ENCODE measurements at regions not wholly inside any gene's neighbourhood (a gene's known extent, or its start where the extent isn't known, plus 50 kb on each side); places are given as distances from the start of the nearest gene placed in this dataset.

DNA sequence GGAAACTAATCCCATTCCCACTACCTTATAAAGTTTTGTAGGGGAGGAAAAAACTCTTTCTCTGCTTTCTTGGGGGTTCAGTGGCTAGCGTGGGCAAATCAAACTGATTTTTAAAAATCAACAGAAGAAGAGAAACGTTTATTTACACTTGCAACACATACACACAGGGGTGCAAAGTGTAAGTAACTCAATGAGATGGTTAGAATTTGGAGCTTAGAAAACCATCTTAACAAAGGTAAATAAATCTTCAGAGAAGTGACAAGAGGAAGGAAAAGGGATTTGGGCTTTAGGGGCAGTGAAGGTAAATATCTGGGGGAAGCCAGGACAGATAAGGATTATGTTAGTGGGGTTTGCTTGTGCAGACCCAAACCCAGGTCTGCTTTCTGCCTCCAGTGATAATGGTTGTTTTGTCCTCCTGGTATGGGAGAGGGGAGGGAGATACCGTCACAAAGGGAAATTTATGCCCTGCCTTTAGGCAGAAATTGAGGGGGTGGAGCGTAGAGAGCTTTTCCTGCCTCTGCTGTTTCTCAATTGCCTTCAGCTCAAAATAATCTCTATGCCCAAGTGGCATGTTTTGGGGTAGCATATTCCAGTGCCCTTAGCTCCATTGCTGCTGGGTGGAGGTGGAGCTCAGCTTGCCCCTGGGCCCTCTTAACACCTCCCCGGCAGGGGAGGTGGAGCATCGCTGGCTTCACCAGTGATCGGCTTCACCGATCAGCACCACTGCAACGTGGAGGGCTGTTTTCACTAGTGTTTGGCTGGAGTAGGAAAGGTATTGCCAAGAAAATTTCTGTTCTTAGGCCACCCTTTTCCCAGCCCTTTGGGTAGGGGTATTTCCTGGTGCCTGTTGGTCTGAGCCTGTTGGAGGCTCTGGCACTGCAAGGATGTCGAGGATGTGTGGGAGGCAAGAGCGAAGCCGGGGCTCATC is 92.2 kb downstream of the TEX51 start:
- H3K27me3 ChIP-seq: no peaks in the 10 kb centered on the region
- H3K4me1 ChIP-seq: no peaks in the 10 kb centered on the region
- intact Hi-C loops (cut with DNase I; ENCODE audit: low total_unique reads): no loop called here
- no peak overlapping the region for H3K27ac ChIP-seq
- H3K36me3 ChIP-seq: no peaks in the 10 kb centered on the region
- TF ChIP-seq, protein P1, sequence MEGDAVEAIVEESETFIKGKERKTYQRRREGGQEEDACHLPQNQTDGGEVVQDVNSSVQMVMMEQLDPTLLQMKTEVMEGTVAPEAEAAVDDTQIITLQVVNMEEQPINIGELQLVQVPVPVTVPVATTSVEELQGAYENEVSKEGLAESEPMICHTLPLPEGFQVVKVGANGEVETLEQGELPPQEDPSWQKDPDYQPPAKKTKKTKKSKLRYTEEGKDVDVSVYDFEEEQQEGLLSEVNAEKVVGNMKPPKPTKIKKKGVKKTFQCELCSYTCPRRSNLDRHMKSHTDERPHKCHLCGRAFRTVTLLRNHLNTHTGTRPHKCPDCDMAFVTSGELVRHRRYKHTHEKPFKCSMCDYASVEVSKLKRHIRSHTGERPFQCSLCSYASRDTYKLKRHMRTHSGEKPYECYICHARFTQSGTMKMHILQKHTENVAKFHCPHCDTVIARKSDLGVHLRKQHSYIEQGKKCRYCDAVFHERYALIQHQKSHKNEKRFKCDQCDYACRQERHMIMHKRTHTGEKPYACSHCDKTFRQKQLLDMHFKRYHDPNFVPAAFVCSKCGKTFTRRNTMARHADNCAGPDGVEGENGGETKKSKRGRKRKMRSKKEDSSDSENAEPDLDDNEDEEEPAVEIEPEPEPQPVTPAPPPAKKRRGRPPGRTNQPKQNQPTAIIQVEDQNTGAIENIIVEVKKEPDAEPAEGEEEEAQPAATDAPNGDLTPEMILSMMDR (IDR thresholded peaks at IDR 0.05): no peak
- TF ChIP-seq POLR2A (IDR thresholded peaks at IDR 0.05): no peak
- no peak overlapping the region for H3K4me3 ChIP-seq
- H3K9me3 ChIP-seq: no peaks in the 10 kb centered on the region
- DNase-seq: no peak

DNA sequence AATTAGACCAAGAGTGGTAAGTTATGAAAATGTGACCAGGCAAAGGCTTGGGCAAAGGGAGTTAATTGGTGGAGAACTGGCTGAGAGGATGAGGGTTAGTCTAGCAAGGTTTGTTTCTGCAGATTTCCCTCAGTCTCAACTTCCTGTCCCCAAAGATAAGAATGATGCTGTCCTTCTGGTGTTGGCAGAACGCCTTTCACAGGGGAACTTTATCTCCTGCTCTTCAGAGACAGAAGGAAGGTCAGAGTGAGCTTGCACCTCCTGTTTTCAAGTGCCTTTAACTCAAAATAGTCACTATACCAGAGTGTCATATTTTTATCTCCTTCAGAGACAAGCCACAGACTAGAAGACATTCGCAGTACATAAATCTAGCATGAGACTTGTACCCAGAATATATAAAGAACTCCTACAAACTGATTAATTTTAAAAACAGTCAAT is 95.7 kb downstream of the TEX51 start:
- no peak for DNase-seq
- no peaks in the 10 kb centered on the region for H3K9me3 ChIP-seq
- H3K4me1 ChIP-seq: no peaks in the 10 kb centered on the region
- H3K27me3 ChIP-seq: no peaks in the 10 kb centered on the region
- intact Hi-C loops (cut with DNase I; ENCODE audit: low total_unique reads): no loop called here
- no peaks in the 10 kb centered on the region for H3K36me3 ChIP-seq
- TF ChIP-seq, protein P1 (IDR thresholded peaks at IDR 0.05): no peak
- TF ChIP-seq POLR2A (IDR thresholded peaks at IDR 0.05): no peak
- no peak overlapping the region for H3K27ac ChIP-seq
- no peak overlapping the region for H3K4me3 ChIP-seq

DNA sequence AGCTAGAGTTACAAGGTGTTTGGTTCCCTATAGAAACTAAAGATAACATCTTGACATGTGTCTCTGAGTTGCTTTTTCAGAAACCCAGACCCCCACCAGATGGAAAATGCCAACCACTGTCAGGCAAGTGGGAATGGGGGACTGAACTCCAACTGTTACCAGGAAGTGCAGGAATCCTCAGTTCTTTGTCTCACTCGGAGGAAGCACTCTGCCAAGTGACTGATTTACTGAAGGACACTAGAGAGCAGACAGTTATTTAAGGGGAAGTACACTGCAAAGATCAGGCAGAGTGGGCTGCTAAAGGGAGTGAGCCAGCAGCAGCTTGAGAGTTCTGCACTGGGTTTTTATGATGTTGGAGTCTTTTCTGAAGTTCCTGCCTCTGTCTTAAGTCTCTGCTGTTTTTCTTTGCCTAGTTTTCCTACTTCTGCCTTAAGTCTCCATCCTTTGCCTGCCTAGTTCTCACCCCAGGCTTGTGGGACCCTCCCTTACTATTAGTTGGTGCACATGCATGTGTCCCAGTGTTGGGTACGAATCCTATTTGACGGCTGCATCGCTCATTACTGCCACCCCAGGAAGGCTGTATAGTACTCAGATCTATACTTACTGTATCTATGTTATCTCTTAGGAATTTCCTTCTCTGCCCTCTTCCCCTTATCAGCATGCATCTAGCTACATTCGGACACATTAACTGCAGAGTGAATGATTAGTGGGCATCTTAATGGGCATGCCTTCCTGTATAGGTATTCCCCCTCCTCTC is 97.1 kb downstream of the TEX51 start:
- intact Hi-C loops (cut with DNase I; ENCODE audit: low total_unique reads): no loop called here
- Histone ChIP-seq H3K4me1 (no peaks in the 10 kb centered on the region), H3K27me3 (no peaks in the 10 kb centered on the region), H3K4me3 (no peak overlapping the region), H3K9me3 (no peaks in the 10 kb centered on the region), H3K27ac (no peak overlapping the region), H3K36me3 (no peaks in the 10 kb centered on the region)
- no peak for DNase-seq
- TF ChIP-seq, protein P1 (IDR thresholded peaks at IDR 0.05): no peak
- TF ChIP-seq POLR2A (IDR thresholded peaks at IDR 0.05): no peak

DNA sequence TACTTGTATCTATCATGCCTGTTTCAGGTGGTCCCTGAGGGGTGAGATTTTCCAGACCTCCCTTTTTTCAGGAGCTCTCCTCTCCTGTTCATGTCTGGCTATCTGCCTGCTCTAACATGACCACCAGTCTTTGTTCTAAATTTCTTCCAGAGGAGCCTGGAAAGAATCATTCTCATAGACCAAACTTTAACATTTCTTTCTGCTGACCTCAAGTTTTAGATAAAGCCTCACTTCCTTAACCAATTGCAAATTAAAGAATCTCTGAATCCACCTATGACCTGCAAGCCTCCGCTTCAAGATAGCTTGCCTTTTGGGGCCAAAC is 97.6 kb downstream of the TEX51 start:
- Histone ChIP-seq H3K4me1 (no peaks in the 10 kb centered on the region), H3K36me3 (no peaks in the 10 kb centered on the region), H3K4me3 (no peak overlapping the region), H3K27ac (no peak overlapping the region), H3K27me3 (no peaks in the 10 kb centered on the region), H3K9me3 (no peaks in the 10 kb centered on the region)
- intact Hi-C loops (cut with DNase I; ENCODE audit: low total_unique reads): no loop called here
- TF ChIP-seq, protein P1 (IDR thresholded peaks at IDR 0.05): no peak
- TF ChIP-seq POLR2A (IDR thresholded peaks at IDR 0.05): no peak
- DNase-seq: no peak

All from uterus (tissue), 3 donors.